Upper lobe of left lung (tissue), 4 donors: ENCODE measurements at regions not wholly inside any gene's neighbourhood (a gene's known extent, or its start where the extent isn't known, plus 50 kb on each side); places are given as distances from the start of the nearest gene placed in this dataset.

Experiments
- POLR2A ChIP-seq, 4 donors: fragments of 450-650 bp; IDR thresholded peaks; one replicate each; pipeline ENCODE4 v1.5.1; 2016 to 2017; ENCODE audit warnings: antibody characterized with exemption in 4 of 4, mild to moderate bottlenecking in 2 of 4
- POLR2AphosphoS5 ChIP-seq, 2 donors: sonication (generic); formaldehyde crosslinking; IDR thresholded peaks; one replicate each; pipeline ENCODE4 v1.5.1; 2017; ENCODE audit warnings: antibody characterized with exemption in 2 of 2
- TF ChIP-seq, protein P1 (sequence below), 6 experiments: fragments of 450-650 bp in 4 of 6; fragments of 200-600 bp in 2 of 6; sonication (generic) in 2 of 6; IDR thresholded peaks; one replicate each; pipeline ENCODE4 v1.5.1; 2016 to 2019; ENCODE audit warnings: antibody characterized with exemption in 6 of 6

GRCh38 chr2:145909766-145910165, 1389.8 kb upstream of the ZEB2 start:
- TF ChIP-seq POLR2AphosphoS5 (IDR thresholded peaks at IDR 0.05) (no peak), POLR2A (IDR thresholded peaks at IDR 0.05) (no peak)
- TF ChIP-seq, protein P1, sequence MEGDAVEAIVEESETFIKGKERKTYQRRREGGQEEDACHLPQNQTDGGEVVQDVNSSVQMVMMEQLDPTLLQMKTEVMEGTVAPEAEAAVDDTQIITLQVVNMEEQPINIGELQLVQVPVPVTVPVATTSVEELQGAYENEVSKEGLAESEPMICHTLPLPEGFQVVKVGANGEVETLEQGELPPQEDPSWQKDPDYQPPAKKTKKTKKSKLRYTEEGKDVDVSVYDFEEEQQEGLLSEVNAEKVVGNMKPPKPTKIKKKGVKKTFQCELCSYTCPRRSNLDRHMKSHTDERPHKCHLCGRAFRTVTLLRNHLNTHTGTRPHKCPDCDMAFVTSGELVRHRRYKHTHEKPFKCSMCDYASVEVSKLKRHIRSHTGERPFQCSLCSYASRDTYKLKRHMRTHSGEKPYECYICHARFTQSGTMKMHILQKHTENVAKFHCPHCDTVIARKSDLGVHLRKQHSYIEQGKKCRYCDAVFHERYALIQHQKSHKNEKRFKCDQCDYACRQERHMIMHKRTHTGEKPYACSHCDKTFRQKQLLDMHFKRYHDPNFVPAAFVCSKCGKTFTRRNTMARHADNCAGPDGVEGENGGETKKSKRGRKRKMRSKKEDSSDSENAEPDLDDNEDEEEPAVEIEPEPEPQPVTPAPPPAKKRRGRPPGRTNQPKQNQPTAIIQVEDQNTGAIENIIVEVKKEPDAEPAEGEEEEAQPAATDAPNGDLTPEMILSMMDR (IDR thresholded peaks at IDR 0.05) = no peak
